HFFc6 (cell line): ENCODE measurements at regions not wholly inside any gene's neighbourhood (a gene's known extent, or its start where the extent isn't known, plus 50 kb on each side); places are given as distances from the start of the nearest gene placed in this dataset.
"Not testable (repeated sequence)": the region's sequence is repeated elsewhere in the genome, so short reads cannot be mapped to it uniquely, and the experiment has no call there.

Source experiments
- DNase-seq: peaks from one replicate; pipeline ENCODE4 v3.0.0-alpha.2; 2018
- H3K27ac Mint-ChIP-seq: 2 replicates; pipeline ENCODE4 v1.8.0; 2020; ENCODE audit warnings: mild to moderate bottlenecking, mixed read lengths
- H3K27me3 Mint-ChIP-seq: 2 replicates; pipeline ENCODE4 v1.8.0; 2021; ENCODE audit warnings: mild to moderate bottlenecking, moderate library complexity, mixed read lengths; ENCODE audit not compliant: insufficient read depth
- H3K36me3 Mint-ChIP-seq: 2 replicates; pipeline ENCODE4 v1.8.0; 2021; ENCODE audit warnings: low read depth, mixed read lengths
- H3K4me1 Mint-ChIP-seq: 2 replicates; pipeline ENCODE4 v1.8.0; 2020; ENCODE audit warnings: low read depth, mixed read lengths
- H3K4me3 Mint-ChIP-seq: 2 replicates; pipeline ENCODE4 v1.8.0; 2020; ENCODE audit warnings: mild to moderate bottlenecking, moderate library complexity, mixed read lengths
- H3K9me3 Mint-ChIP-seq: 2 replicates; pipeline ENCODE4 v1.8.0; 2020; ENCODE audit warnings: mild to moderate bottlenecking, mixed read lengths
- TF ChIP-seq, protein P1 (sequence below): fragments of 200-600 bp; sonication (generic); IDR thresholded peaks from 2 replicates; pipeline ENCODE4 v1.5.0; 2021; ENCODE audit warnings: antibody characterized with exemption, mild to moderate bottlenecking

GRCh38 chrX:10676235-10676957, 56.0 kb upstream of the MID1 start:
- H3K27me3 Mint-ChIP-seq = no peaks in the 10 kb centered on the region; the same call in 1 of the 2 replicates
- H3K4me1 Mint-ChIP-seq = no peaks in the 10 kb centered on the region
- H3K9me3 Mint-ChIP-seq = no peaks in the 10 kb centered on the region
- no peaks in the 10 kb centered on the region for H3K36me3 Mint-ChIP-seq
- DNase-seq = no peak
- H3K4me3 Mint-ChIP-seq = no peak overlapping the region
- H3K27ac Mint-ChIP-seq = no peak overlapping the region
- TF ChIP-seq, protein P1, sequence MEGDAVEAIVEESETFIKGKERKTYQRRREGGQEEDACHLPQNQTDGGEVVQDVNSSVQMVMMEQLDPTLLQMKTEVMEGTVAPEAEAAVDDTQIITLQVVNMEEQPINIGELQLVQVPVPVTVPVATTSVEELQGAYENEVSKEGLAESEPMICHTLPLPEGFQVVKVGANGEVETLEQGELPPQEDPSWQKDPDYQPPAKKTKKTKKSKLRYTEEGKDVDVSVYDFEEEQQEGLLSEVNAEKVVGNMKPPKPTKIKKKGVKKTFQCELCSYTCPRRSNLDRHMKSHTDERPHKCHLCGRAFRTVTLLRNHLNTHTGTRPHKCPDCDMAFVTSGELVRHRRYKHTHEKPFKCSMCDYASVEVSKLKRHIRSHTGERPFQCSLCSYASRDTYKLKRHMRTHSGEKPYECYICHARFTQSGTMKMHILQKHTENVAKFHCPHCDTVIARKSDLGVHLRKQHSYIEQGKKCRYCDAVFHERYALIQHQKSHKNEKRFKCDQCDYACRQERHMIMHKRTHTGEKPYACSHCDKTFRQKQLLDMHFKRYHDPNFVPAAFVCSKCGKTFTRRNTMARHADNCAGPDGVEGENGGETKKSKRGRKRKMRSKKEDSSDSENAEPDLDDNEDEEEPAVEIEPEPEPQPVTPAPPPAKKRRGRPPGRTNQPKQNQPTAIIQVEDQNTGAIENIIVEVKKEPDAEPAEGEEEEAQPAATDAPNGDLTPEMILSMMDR = no peak

GRCh38 chrX:10677490-10677889, 57.1 kb upstream of the MID1 start:
- TF ChIP-seq, protein P1 = no peak
- no peak overlapping the region for H3K27ac Mint-ChIP-seq
- no peaks in the 10 kb centered on the region for H3K4me1 Mint-ChIP-seq
- no peaks in the 10 kb centered on the region for H3K9me3 Mint-ChIP-seq
- DNase-seq = no peak
- no peaks in the 10 kb centered on the region for H3K36me3 Mint-ChIP-seq
- no peak overlapping the region for H3K4me3 Mint-ChIP-seq
- no peaks in the 10 kb centered on the region; the same call in 1 of the 2 replicates for H3K27me3 Mint-ChIP-seq

DNA sequence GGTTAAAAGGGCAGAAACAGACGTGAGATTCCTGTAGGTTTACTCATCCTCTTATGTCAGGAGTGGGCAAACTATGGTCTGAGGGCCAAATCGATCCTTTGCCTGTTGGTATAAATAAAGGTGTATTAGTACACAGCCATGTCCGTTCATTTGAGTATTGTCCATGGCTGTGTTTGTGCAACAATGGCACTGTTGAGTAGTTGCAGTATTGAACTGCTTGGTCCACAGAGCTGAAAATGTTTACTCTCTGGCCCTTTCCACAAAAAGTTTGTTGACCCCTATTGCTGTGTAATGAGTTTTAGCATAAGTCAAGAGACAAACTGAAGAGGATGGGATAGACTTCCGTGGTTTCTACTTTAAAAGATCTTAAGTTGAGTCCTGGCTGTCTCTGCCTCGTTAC, 59.0 kb upstream of the MID1 start:
- TF ChIP-seq, protein P1 = no peak
- Mint-ChIP-seq H3K27ac (no peak overlapping the region), H3K4me3 (no peak overlapping the region), H3K9me3 (no peaks in the 10 kb centered on the region), H3K36me3 (no peaks in the 10 kb centered on the region), H3K27me3 (no peaks in the 10 kb centered on the region; the same call in 1 of the 2 replicates), H3K4me1 (no peaks in the 10 kb centered on the region)
- no peak for DNase-seq

GRCh38 chrX:10681167-10681566, 60.8 kb upstream of the MID1 start:
- Mint-ChIP-seq H3K27ac (no peak overlapping the region), H3K36me3 (no peaks in the 10 kb centered on the region), H3K4me3 (no peak overlapping the region), H3K9me3 (no peaks in the 10 kb centered on the region), H3K4me1 (peaks cover 9% of the 10 kb centered on the region), H3K27me3 (no peaks in the 10 kb centered on the region; the same call in 1 of the 2 replicates)
- no peak for DNase-seq
- TF ChIP-seq, protein P1 = no peak

GRCh38 chrX:10683631-10684030, 63.2 kb upstream of the MID1 start:
- not testable (repeated sequence) for H3K27ac Mint-ChIP-seq, H3K9me3 Mint-ChIP-seq, DNase-seq, H3K27me3 Mint-ChIP-seq, H3K36me3 Mint-ChIP-seq, H3K4me3 Mint-ChIP-seq
- H3K4me1 Mint-ChIP-seq = peaks cover 12% of the 10 kb centered on the region

DNA sequence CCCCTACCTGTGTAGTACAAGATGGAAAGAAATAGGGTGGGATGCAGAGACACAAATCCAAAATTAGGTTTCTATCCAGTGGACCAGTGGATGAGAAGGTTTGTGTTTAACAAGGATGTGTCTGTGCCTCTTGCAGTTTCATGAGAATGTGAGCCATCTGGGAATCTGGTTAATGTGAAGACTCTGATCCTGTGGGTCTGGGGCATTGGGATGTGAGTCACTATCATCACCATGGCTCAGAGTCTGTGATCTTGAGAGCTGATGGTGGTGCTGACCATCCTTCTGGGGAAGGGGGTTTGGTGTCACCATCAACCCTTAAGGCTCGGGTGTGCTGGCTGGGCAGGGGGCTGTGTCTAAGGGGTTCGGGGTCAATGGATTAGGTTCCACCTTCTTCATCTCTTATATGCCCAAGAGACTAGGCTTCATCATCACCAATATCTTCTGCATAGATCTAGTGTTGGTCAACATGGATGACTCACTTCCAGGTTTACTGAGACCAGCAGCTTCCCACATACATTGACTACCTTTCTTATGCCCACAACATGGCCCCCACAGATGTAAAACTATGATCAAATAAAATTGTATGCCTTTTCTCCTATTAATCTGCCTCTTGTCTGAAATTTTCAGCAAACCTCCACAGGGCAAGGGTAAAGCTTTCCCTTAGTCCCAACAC, 65.7 kb upstream of the MID1 start:
- no peaks in the 10 kb centered on the region; the same call in 1 of the 2 replicates for H3K27me3 Mint-ChIP-seq
- no peak overlapping the region for H3K4me3 Mint-ChIP-seq
- no peaks in the 10 kb centered on the region for H3K36me3 Mint-ChIP-seq
- no peaks in the 10 kb centered on the region for H3K9me3 Mint-ChIP-seq
- DNase-seq = peak; percentile 3
- no peak overlapping the region for H3K27ac Mint-ChIP-seq
- TF ChIP-seq, protein P1 = no peak
- peaks cover 12% of the 10 kb centered on the region for H3K4me1 Mint-ChIP-seq

GRCh38 chrX:10691751-10692150, 71.4 kb upstream of the MID1 start:
- H3K4me3 Mint-ChIP-seq, H3K9me3 Mint-ChIP-seq, DNase-seq, H3K27me3 Mint-ChIP-seq, H3K36me3 Mint-ChIP-seq, H3K4me1 Mint-ChIP-seq, H3K27ac Mint-ChIP-seq: not testable (repeated sequence)
